Loucy (cell line): ENCODE measurements at regions not wholly inside any gene's neighbourhood (a gene's known extent, or its start where the extent isn't known, plus 50 kb on each side); places are given as distances from the start of the nearest gene placed in this dataset.

Experiments used
- EZH2phosphoT487 ChIP-seq: fragments of 200-600 bp; IDR thresholded peaks from 2 replicates; pipeline ENCODE4 v1.6.1; 2018; ENCODE audit warnings: antibody characterized with exemption, mild to moderate bottlenecking, moderate library complexity, borderline replicate concordance
- TF ChIP-seq, protein P1 (sequence below): fragments of 200-600 bp; sonication (generic); conservative IDR thresholded peaks from 2 replicates; pipeline ENCODE4 v1.5.1; 2014; ENCODE audit warnings: mild to moderate bottlenecking, antibody characterized with exemption, low read length

DNA sequence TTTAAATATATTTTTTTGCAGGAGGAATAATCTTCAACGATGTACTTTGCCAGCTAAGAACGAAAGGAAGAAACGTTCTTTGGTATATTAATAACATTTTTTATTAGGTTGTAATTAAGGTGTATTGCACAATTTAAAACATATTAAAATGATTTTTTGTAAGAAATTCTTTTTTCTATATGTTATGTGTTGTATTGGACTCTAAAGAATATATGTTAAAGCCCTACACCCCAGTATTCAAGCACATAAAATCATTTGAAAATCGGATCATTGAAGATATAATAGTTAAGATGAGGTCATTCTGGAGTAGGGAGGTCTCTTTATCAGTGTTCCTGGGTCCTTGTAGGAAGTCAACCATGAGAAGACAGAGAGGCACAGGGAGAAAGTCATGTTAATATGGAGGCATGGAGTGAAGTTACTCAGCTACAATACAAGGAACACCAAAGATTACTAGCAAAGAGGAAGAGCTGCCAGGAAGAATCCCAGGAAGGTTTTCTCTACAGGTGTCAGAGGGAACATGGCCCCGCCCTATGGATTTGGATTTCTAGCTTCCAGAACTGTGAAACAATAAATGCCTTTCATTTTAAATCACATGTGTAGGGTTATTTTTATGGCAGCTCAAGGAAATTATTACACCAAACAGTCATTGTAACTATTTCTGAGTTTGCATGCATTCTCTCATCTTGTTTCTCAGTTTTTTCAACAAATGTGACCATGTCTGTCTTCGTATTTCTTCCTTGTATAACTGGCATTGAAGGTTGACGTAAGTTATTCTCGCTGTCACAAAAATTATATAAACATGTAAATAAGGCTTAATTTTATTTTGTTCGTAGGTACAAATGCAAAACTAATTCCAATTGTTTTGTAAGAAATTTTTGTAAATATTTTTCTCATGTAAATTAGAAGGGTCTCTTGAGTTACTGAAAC, 75.4 kb upstream of the VPREB1 start:
- TF ChIP-seq, protein P1, sequence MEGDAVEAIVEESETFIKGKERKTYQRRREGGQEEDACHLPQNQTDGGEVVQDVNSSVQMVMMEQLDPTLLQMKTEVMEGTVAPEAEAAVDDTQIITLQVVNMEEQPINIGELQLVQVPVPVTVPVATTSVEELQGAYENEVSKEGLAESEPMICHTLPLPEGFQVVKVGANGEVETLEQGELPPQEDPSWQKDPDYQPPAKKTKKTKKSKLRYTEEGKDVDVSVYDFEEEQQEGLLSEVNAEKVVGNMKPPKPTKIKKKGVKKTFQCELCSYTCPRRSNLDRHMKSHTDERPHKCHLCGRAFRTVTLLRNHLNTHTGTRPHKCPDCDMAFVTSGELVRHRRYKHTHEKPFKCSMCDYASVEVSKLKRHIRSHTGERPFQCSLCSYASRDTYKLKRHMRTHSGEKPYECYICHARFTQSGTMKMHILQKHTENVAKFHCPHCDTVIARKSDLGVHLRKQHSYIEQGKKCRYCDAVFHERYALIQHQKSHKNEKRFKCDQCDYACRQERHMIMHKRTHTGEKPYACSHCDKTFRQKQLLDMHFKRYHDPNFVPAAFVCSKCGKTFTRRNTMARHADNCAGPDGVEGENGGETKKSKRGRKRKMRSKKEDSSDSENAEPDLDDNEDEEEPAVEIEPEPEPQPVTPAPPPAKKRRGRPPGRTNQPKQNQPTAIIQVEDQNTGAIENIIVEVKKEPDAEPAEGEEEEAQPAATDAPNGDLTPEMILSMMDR, result no peak
- no peak for TF ChIP-seq EZH2phosphoT487
